ENCODE measurements at regions not wholly inside any gene's neighbourhood (a gene's known extent, or its start where the extent isn't known, plus 50 kb on each side); places are given as distances from the start of the nearest gene placed in this dataset.

- Mint-ChIP-seq H3K27ac (no peak overlapping the region), H3K27me3 (no peaks in the 10 kb centered on the region), H3K4me3 (no peak overlapping the region), H3K4me1 (no peaks in the 10 kb centered on the region), H3K36me3 (no peaks in the 10 kb centered on the region), H3K9me3 (peaks cover 0 to 4% (median 2%) of the 10 kb centered on the region in 8 donors)
- intact Hi-C loops (cut with micrococcal nuclease): no loop called here
- Histone ChIP-seq H3K27me3 (ENCODE audit: insufficient read depth, low read length) (no peaks in the 10 kb centered on the region), H3K4me1 (ENCODE audit: insufficient read depth, low read length) (no peaks in the 10 kb centered on the region), H3K4me3 (ENCODE audit: low read length in 2 of 2) (no peak overlapping the region), H3K27ac (ENCODE audit: low read depth, low read length) (no peak overlapping the region), H3K9me3 (ENCODE audit: control insufficient read depth in 1 of 2, low read length in 2 of 2) (no peaks in the 10 kb centered on the region), H3K36me3 (ENCODE audit: insufficient read depth, low read length) (no peaks in the 10 kb centered on the region)
- no peak for DNase-seq
- ChIA-PET POLR2A (ENCODE audit: partially characterized antibody) (no interaction called here), CTCF (ENCODE audit: partially characterized antibody) (no interaction called here)
Measured at GRCh38 chr12:88802096-88802706, 221.9 kb upstream of the KITLG start.

- Mint-ChIP-seq H3K27ac (no peak overlapping the region), H3K9me3 (peaks cover 0 to 4% (median 2%) of the 10 kb centered on the region in 8 donors), H3K4me1 (no peaks in the 10 kb centered on the region), H3K27me3 (no peaks in the 10 kb centered on the region), H3K4me3 (no peak overlapping the region), H3K36me3 (no peaks in the 10 kb centered on the region)
- CTCF ChIA-PET (ENCODE audit: partially characterized antibody): no interaction called here
- intact Hi-C loops (cut with micrococcal nuclease): no loop called here
- Histone ChIP-seq H3K36me3 (ENCODE audit: insufficient read depth, low read length) (no peaks in the 10 kb centered on the region), H3K27me3 (ENCODE audit: insufficient read depth, low read length) (no peaks in the 10 kb centered on the region), H3K9me3 (ENCODE audit: control insufficient read depth in 1 of 2, low read length in 2 of 2) (no peaks in the 10 kb centered on the region), H3K4me1 (ENCODE audit: insufficient read depth, low read length) (no peaks in the 10 kb centered on the region), H3K4me3 (ENCODE audit: low read length in 2 of 2) (no peak overlapping the region), H3K27ac (ENCODE audit: low read depth, low read length) (no peak overlapping the region)
- DNase-seq: no peak
- POLR2A ChIA-PET (ENCODE audit: partially characterized antibody): no interaction called here
Measured at GRCh38 chr12:88801227-88802095, 221.2 kb upstream of the KITLG start.

- intact Hi-C loops (cut with micrococcal nuclease): no loop called here
- Mint-ChIP-seq H3K4me3 (peak overlapping the region in 1 of 8 donors; percentile 28), H3K36me3 (no peaks in the 10 kb centered on the region), H3K27ac (no peak overlapping the region), H3K4me1 (no peaks in the 10 kb centered on the region), H3K27me3 (no peaks in the 10 kb centered on the region), H3K9me3 (peaks cover 0 to 20% (median 12%) of the 10 kb centered on the region in 8 donors)
- CTCF ChIA-PET (ENCODE audit: partially characterized antibody): no interaction called here
- Histone ChIP-seq H3K27me3 (ENCODE audit: insufficient read depth, low read length) (no peaks in the 10 kb centered on the region), H3K4me3 (ENCODE audit: low read length in 2 of 2) (no peak overlapping the region), H3K36me3 (ENCODE audit: insufficient read depth, low read length) (no peaks in the 10 kb centered on the region), H3K27ac (ENCODE audit: low read depth, low read length) (no peak overlapping the region), H3K4me1 (ENCODE audit: insufficient read depth, low read length) (no peaks in the 10 kb centered on the region), H3K9me3 (ENCODE audit: control insufficient read depth in 1 of 2, low read length in 2 of 2) (no peaks in the 10 kb centered on the region)
- no peak for DNase-seq
- POLR2A ChIA-PET (ENCODE audit: partially characterized antibody): no interaction called here
Measured at GRCh38 chr12:88793096-88793495, 212.8 kb upstream of the KITLG start.

DNA sequence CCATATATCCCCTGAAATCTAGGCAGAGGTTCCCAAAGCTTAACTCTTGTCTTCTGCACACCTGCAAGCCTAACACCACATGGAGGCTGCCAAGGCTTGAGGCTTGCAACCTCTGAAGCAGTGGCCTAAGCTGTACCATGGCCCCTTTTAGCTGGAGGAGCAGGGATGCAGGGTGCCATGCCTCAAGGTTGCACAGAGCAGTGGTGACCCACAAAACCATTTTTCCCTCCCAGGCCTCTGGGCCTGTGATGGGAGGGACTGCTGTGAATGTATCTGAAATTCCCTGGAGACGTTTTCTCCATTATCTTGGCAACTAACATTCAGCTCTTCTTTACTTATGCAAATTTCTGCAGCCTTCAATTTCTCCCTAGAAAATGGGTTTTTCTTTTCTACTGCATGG, 210.0 kb upstream of the KITLG start:
- Mint-ChIP-seq H3K27me3 (no peaks in the 10 kb centered on the region), H3K9me3 (peaks cover 0 to 20% (median 11%) of the 10 kb centered on the region in 8 donors), H3K4me1 (no peaks in the 10 kb centered on the region), H3K36me3 (no peaks in the 10 kb centered on the region), H3K4me3 (no peak overlapping the region), H3K27ac (no peak overlapping the region)
- H3K36me3 ChIP-seq (ENCODE audit: insufficient read depth, low read length): no peaks in the 10 kb centered on the region
- no peaks in the 10 kb centered on the region for H3K9me3 ChIP-seq (ENCODE audit: control insufficient read depth in 1 of 2, low read length in 2 of 2)
- ChIA-PET POLR2A (ENCODE audit: partially characterized antibody) (no interaction called here), CTCF (ENCODE audit: partially characterized antibody) (no interaction called here)
- H3K27ac ChIP-seq (ENCODE audit: low read depth, low read length): no peak overlapping the region
- no peaks in the 10 kb centered on the region for H3K27me3 ChIP-seq (ENCODE audit: insufficient read depth, low read length)
- no peak overlapping the region for H3K4me3 ChIP-seq (ENCODE audit: low read length in 2 of 2)
- no peaks in the 10 kb centered on the region for H3K4me1 ChIP-seq (ENCODE audit: insufficient read depth, low read length)
- DNase-seq: no peak
- intact Hi-C loops (cut with micrococcal nuclease): no loop called here

GRCh38 chr12:88784166-88784565, 203.9 kb upstream of the KITLG start:
- POLR2A ChIA-PET (ENCODE audit: partially characterized antibody): no interaction called here
- H3K4me3 Mint-ChIP-seq: no peak overlapping the region

GRCh38 chr12:88782351-88782750, 202.1 kb upstream of the KITLG start:
- Histone ChIP-seq H3K36me3 (ENCODE audit: insufficient read depth, low read length) (no peaks in the 10 kb centered on the region), H3K4me1 (ENCODE audit: insufficient read depth, low read length) (no peaks in the 10 kb centered on the region), H3K4me3 (ENCODE audit: low read length in 2 of 2) (no peak overlapping the region), H3K9me3 (ENCODE audit: control insufficient read depth in 1 of 2, low read length in 2 of 2) (no peaks in the 10 kb centered on the region), H3K27me3 (ENCODE audit: insufficient read depth, low read length) (no peaks in the 10 kb centered on the region), H3K27ac (ENCODE audit: low read depth, low read length) (no peak overlapping the region)
- CTCF ChIA-PET (ENCODE audit: partially characterized antibody): no interaction called here
- Mint-ChIP-seq H3K4me3 (no peak overlapping the region), H3K4me1 (no peaks in the 10 kb centered on the region), H3K27me3 (no peaks in the 10 kb centered on the region), H3K36me3 (no peaks in the 10 kb centered on the region), H3K9me3 (peaks cover 0 to 5% (median 0%) of the 10 kb centered on the region in 8 donors), H3K27ac (no peak overlapping the region)
- POLR2A ChIA-PET (ENCODE audit: partially characterized antibody): no interaction called here
- no peak for DNase-seq
- intact Hi-C loops (cut with micrococcal nuclease): no loop called here

More at GRCh38 chr12:88784166-88784565, 203.9 kb upstream of the KITLG start:
- Histone ChIP-seq H3K36me3 (ENCODE audit: insufficient read depth, low read length) (no peaks in the 10 kb centered on the region), H3K27me3 (ENCODE audit: insufficient read depth, low read length) (no peaks in the 10 kb centered on the region), H3K4me3 (ENCODE audit: low read length in 2 of 2) (no peak overlapping the region), H3K9me3 (ENCODE audit: control insufficient read depth in 1 of 2, low read length in 2 of 2) (no peaks in the 10 kb centered on the region), H3K27ac (ENCODE audit: low read depth, low read length) (no peak overlapping the region), H3K4me1 (ENCODE audit: insufficient read depth, low read length) (no peaks in the 10 kb centered on the region)
- Mint-ChIP-seq H3K9me3 (peaks cover 0 to 3% (median 0%) of the 10 kb centered on the region in 8 donors), H3K36me3 (no peaks in the 10 kb centered on the region), H3K27me3 (no peaks in the 10 kb centered on the region), H3K4me1 (no peaks in the 10 kb centered on the region), H3K27ac (no peak overlapping the region)
- CTCF ChIA-PET (ENCODE audit: partially characterized antibody): no interaction called here
- DNase-seq: no peak
- intact Hi-C loops (cut with micrococcal nuclease): no loop called here

DNA sequence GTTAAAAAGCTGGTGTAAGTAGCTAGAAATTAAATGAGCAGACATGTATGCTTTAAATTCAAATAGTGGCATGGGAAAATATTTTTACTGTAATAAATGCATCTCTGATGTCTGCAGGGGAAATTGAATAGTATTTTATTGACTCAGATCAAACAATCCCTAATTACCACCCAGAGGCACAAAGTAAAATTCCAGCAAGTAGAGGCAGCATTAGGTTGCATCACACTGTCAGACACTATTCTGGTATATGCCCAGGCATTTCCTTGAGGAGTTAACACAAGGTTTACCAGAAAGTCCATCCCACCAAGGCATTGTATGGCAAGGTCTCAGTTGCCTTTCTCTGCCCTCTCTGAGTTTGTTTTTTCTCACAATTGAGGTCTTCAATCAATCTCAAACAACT, 201.6 kb upstream of the KITLG start:
- intact Hi-C loops (cut with micrococcal nuclease): no loop called here
- ChIA-PET CTCF (ENCODE audit: partially characterized antibody) (no interaction called here), POLR2A (ENCODE audit: partially characterized antibody) (no interaction called here)
- Mint-ChIP-seq H3K4me3 (no peak overlapping the region), H3K27me3 (no peaks in the 10 kb centered on the region), H3K27ac (no peak overlapping the region), H3K4me1 (no peaks in the 10 kb centered on the region), H3K36me3 (no peaks in the 10 kb centered on the region), H3K9me3 (peaks cover 0 to 5% (median 0%) of the 10 kb centered on the region in 8 donors)
- Histone ChIP-seq H3K9me3 (ENCODE audit: control insufficient read depth in 1 of 2, low read length in 2 of 2) (no peaks in the 10 kb centered on the region), H3K27me3 (ENCODE audit: insufficient read depth, low read length) (no peaks in the 10 kb centered on the region), H3K27ac (ENCODE audit: low read depth, low read length) (no peak overlapping the region), H3K36me3 (ENCODE audit: insufficient read depth, low read length) (no peaks in the 10 kb centered on the region), H3K4me3 (ENCODE audit: low read length in 2 of 2) (no peak overlapping the region), H3K4me1 (ENCODE audit: insufficient read depth, low read length) (no peaks in the 10 kb centered on the region)
- no peak for DNase-seq

Data from CD4-positive, alpha-beta memory T cell (primary cell).